ENCODE measurements at regions not wholly inside any gene's neighbourhood (a gene's known extent, or its start where the extent isn't known, plus 50 kb on each side); places are given as distances from the start of the nearest gene placed in this dataset.

DNA sequence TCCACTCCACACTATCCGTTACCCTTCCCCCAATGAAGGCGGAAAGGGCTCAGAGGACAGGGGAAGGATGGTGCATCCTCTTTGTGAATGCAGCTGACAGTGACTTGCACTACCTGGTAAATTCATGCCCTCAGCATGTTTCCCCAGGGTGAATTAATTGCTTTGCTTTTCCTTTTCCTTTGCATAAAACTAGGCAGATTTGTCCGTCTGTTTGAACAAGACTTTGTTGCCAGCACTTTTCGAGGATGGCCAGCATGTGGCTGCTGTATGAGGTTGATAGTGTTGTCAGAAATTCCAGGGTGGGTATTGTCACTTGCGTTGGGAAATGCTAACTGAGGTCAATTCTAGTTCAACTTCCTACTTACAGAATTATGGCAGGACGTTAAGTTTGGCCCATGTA is 79.0 kb upstream of the RARB start:
- no peak for DNase-seq (ENCODE audit: low read depth)
- H3K4me3 ChIP-seq (ENCODE audit: low read depth, low read length): no peak overlapping the region
- TF ChIP-seq, protein P1, sequence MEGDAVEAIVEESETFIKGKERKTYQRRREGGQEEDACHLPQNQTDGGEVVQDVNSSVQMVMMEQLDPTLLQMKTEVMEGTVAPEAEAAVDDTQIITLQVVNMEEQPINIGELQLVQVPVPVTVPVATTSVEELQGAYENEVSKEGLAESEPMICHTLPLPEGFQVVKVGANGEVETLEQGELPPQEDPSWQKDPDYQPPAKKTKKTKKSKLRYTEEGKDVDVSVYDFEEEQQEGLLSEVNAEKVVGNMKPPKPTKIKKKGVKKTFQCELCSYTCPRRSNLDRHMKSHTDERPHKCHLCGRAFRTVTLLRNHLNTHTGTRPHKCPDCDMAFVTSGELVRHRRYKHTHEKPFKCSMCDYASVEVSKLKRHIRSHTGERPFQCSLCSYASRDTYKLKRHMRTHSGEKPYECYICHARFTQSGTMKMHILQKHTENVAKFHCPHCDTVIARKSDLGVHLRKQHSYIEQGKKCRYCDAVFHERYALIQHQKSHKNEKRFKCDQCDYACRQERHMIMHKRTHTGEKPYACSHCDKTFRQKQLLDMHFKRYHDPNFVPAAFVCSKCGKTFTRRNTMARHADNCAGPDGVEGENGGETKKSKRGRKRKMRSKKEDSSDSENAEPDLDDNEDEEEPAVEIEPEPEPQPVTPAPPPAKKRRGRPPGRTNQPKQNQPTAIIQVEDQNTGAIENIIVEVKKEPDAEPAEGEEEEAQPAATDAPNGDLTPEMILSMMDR (IDR thresholded peaks at IDR 0.05; ENCODE audit: low read depth, low read length, missing control alignments): no peak

DNA sequence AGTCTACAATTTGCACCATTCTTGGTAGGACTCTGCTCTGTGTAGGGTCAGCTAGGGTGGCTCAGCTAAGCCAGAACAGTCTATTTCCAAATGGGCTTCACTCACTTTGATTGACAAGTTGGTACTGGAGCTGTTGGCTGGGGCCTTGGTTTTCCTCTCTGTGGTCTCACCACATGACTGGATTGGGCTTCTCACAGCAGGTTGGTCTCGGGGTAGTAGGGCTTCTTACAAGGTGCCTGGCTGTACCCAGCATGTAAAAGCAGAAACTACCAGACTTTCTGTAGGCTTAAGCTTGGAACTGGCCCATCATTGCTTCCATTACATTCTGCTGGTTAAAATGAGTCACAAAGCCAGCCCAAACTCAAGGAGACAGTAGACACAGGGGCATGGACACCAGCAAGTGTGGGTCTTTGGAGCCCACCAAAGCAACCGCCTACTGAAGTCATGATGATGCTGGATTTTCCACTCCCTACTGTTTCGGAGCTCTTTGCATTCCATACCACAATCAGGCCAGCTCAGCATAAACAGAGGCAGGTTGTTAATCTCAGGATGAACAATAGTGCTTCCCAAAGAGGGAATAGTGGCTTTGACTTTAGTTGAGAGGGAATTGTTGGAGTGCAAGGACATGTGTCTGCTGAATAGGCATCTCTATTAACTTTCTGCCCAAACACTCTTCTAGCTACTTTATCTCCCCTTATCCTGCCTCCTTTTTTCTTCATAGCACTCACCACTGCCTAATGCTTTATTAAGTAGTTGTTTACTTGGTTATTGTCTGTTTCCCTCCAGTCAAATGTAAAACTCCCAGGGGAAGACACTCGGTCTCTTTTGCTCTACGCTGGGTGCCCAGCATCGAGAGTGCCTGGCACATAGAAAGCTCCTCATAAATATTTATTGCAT is 78.0 kb upstream of the RARB start:
- no peak for DNase-seq (ENCODE audit: low read depth)
- TF ChIP-seq, protein P1 (IDR thresholded peaks at IDR 0.05; ENCODE audit: low read depth, low read length, missing control alignments): no peak
- H3K4me3 ChIP-seq (ENCODE audit: low read depth, low read length): no peak overlapping the region

DNA sequence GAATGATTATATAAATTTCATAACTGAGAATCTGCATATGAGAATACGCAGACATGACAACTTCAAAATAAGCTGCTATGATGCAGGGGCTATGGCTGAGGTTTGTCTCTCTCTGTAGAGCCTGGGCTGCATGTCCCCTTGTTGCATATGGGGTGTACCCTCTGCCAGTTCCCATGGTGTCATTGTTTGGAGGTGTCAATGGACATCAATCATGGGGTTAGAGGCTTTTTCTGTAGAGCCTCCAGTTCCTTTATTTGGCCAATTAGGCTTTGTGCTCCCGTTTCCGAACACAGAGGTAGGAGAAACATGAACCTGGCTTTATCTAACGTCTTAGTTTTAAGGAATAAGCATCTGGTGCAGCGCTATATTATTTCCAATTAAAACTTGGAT is 77.3 kb upstream of the RARB start:
- H3K4me3 ChIP-seq (ENCODE audit: low read depth, low read length): no peak overlapping the region
- TF ChIP-seq, protein P1 (IDR thresholded peaks at IDR 0.05; ENCODE audit: low read depth, low read length, missing control alignments): no peak
- DNase-seq (ENCODE audit: low read depth): no peak

DNA sequence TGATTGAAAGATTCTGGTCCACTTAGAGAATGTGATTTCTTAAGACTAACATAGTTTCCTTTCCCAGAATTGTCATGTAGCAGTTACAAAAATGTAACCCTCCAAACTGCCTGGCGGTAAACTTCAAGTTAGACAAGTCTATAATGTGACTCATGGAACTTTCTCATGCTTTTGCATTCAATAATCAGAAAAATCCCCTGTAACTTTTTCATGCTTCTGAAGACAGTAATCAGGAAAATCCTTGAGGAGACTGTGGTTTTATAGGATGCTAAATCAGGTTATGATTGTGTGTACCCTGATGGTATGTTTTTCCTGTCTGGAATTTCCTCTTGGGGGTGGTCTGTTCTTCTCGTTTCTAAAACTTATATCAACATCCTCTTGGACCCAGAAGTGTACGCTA is 74.0 kb upstream of the RARB start:
- no peak overlapping the region for H3K4me3 ChIP-seq (ENCODE audit: low read depth, low read length)
- TF ChIP-seq, protein P1 (IDR thresholded peaks at IDR 0.05; ENCODE audit: low read depth, low read length, missing control alignments): no peak
- no peak for DNase-seq (ENCODE audit: low read depth)

DNA sequence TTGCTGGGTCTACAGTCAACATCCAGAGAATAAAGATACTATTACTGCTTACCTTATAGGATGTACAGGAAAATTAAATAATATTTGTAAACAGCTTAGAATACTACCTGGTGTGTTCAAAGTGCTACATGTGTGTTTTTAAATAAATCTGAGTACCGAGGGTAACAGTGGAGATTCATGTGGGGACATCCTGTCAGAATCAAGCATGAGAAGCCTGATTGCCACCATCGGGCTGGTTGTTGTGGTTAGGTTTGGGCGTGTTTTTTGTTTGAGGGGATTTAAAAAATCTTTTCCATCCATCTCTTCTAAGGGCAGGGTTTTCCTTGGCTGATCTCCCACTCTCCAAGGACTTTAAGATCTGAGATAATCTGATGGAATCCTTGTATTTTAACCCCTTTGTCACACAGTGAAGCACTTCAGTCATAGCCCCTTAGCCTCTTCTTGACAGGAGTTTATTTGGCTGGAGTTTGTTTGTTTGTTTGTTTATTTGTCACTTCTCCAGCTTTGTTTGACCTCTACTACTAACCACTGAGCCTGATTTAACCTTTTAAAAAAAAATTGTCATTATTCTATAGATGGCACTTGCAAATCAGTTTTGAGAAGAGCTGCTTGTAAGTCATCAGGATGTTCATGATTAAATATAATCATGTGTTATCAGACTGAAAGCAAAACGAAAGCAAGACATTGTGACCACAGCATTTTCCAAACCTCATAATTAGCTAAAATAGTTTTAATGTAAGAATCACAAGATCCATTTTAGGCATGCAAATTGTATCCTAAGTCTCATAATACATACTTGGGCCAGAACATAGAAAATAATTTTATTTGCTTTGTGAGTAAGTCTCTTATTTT is 72.8 kb upstream of the RARB start:
- TF ChIP-seq, protein P1 (IDR thresholded peaks at IDR 0.05; ENCODE audit: low read depth, low read length, missing control alignments): no peak
- no peak overlapping the region for H3K4me3 ChIP-seq (ENCODE audit: low read depth, low read length)
- no peak for DNase-seq (ENCODE audit: low read depth)

DNA sequence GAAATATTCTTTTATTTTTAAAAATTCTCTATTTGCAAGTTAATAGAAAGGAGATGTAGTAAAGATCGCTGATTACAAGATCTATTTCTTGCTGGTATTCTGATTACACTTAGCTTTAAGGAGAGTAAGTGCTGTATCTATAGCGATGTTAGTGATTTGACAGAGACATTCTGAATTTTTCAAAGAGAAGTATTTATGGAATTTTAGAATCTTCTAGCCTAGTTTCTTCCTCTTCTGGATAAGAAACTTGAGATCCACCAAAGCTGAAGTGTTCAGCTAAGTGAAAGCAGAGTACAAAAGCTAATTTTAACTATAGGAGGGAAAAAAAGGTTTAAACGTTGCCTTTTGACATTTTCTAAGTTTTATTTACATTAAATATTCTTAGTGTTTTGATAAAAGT is 72.1 kb upstream of the RARB start:
- no peak for DNase-seq (ENCODE audit: low read depth)
- H3K4me3 ChIP-seq (ENCODE audit: low read depth, low read length): no peak overlapping the region
- TF ChIP-seq, protein P1 (IDR thresholded peaks at IDR 0.05; ENCODE audit: low read depth, low read length, missing control alignments): no peak

Data from GM12864 (cell line).